Renal cortex interstitium (tissue), 11 donors: ENCODE measurements at regions not wholly inside any gene's neighbourhood (a gene's known extent, or its start where the extent isn't known, plus 50 kb on each side); places are given as distances from the start of the nearest gene placed in this dataset.

ENCODE experiments used
- DNase-seq, 11 donors: peaks; one replicate each; pipeline ENCODE4 v3.0.0-alpha.2; 2013; ENCODE audit warnings: low read depth in 9 of 11, low spot score in 4 of 11; ENCODE audit errors: extremely low read depth in 1 of 11

GRCh38 chr7:27299861-27300260 lies 57.3 kb downstream of the EVX1 start:
- DNase-seq: no peak

DNA sequence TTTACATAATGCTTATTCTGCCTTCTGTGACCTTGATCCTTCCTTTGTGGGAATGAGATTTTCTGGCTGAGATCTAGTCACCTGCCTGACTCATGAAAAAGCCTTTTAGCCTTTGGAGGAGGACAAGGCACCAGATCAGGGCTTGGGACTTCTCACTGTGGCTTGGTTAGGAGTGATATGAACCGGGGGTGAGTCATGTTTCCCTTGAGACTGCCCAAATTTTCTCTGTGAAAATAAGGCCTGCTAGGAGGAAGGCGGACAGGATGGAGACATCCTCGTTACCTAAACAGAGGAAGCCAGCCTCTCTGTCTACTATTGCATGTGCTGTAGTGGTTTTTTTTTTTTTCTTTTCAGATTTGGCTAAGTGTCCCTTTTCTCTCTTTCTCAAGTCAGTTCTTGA lies 57.8 kb downstream of the EVX1 start:
- no peak for DNase-seq

- DNase-seq: no peak
Observed at GRCh38 chr7:27302590-27302989, 60.0 kb downstream of the EVX1 start.

GRCh38 chr7:27303026-27303425 lies 60.4 kb downstream of the EVX1 start:
- DNase-seq: no peak

DNA sequence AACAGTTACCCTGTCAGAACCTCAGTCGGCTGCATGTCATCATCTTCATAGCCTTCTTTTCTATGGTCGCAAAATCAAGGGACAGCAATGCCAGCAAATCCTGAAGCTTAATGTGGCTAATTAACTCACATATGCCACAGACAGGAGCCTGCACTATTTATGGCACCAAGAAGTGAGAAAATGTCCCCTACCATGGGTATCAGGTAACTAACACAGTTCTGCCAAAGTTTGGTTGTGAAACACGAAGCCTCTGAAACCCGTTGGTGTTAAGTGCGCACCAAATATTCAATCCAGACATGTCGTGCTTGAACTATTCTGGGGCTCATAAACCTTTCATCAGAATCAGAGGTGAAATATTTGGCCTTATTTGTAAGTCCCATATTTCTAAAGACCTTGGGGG lies 63.3 kb downstream of the EVX1 start:
- DNase-seq: no peak

DNA sequence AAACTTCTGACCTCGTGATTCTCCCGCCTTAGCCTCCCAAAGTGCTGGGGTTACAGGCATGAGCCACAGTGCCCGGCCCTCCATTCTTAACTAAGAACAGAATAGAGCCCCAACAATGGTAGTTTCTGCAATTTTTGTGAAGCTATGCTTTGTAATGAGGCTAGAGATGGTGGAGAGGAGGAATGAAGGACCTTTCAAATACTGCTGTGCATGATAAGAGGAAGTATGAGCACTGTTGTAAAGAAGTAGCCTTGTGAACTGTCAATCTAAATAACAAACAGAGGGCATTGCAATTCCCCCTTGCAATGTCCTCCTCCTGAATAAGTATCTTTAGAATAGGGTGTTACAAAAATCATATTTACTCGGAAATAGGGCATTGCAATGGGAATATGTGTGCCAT lies 70.2 kb downstream of the EVX1 start:
- no peak for DNase-seq

DNA sequence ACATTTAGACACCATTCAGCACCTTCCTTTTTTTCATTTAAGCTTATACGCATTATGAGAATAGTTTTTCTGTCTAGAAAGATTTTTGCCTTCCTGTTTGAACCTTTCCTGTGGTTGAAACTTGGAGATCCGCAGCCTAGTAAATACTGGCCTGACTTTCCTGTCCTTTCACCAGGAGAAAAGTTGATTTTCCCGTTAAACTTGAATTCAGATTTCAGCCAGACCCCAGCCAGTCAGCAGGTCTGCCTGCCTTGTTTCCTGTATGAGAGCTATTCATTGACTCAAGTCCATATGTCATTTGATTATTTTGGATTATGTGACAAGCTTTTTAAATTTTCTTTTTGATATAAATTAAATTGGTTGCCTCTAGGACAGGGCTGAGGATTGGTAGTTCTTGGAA lies 71.5 kb downstream of the EVX1 start:
- peak in 4 of 11 donors; percentile 6 to 32 (median 20) for DNase-seq

GRCh38 chr7:27315066-27315465 lies 72.5 kb downstream of the EVX1 start:
- DNase-seq: no peak

GRCh38 chr7:27316311-27316710 lies 73.7 kb downstream of the EVX1 start:
- no peak for DNase-seq

DNA sequence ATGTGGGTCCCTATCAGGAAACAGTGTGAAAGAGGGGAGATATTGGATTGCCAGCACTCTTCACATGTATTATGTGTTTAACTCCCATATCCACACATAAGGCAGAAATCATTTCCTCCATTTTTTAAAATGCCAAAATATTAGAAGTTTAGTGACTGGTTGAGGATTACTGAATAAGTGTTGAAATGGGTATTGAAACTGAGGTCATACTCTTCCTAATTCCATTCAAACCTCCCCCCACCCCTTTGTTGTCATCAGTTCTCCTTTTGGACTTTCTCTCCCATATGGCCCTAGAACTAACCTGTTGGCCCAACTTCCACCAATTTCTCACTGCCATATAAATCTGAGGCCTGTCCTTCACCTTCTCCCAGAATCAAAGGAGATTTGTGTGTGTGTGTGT lies 81.6 kb downstream of the EVX1 start:
- no peak for DNase-seq

- no peak for DNase-seq
Observed at GRCh38 chr7:27329909-27330308, 87.3 kb downstream of the EVX1 start.

- DNase-seq: no peak
Observed at GRCh38 chr7:27339478-27339877, 96.9 kb downstream of the EVX1 start.

- no peak for DNase-seq
Observed at GRCh38 chr7:27344471-27344870, 101.9 kb downstream of the EVX1 start.

GRCh38 chr7:27345164-27345887 lies 102.7 kb downstream of the EVX1 start:
- no peak for DNase-seq

DNA sequence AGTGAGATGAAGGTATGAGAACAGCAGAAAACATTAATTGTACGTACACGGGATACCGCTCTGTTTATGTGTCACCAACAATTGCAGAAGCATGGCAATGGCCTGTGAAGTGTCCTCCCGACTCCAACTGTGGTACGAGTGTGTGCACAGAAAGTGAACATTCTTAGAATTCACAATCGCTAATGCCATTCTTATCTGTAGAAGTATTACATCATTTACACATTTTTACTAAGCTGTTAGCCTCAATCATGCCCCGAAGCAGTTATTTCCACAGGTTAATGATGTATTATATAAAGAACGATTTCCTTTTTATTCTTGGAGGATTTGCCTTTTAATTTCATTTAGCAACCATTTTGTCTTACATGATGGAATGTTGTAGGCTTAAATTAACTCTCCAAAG lies 103.4 kb downstream of the EVX1 start:
- DNase-seq: no peak

- peak in 9 of 11 donors; percentile 13 to 41 (median 25) for DNase-seq
Observed at GRCh38 chr7:27346531-27347275, 104.1 kb downstream of the EVX1 start.

- DNase-seq: peak in 1 of 11 donors; percentile 3
Observed at GRCh38 chr7:27347276-27347640, 104.7 kb downstream of the EVX1 start.

DNA sequence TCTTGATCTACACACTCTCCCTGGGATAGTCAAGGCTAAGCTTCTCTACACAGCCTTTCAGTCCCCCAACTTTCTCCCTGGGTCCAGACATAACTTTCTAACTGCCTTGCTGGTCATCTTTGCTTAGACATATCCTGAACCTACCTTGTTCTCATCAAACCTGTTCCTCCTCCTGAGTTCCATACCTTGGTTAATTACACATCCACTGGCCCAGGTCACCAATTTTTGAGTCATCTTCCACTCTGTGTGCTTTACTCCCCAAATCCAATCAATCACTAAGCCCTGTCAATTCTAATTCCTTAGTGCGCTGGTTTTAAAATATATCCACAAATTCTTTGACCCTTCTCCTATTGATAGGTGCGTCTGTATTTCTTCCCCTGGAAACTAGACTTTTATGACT lies 107.0 kb downstream of the EVX1 start:
- no peak for DNase-seq

- DNase-seq: no peak
Observed at GRCh38 chr7:27351137-27351536, 108.5 kb downstream of the EVX1 start.

GRCh38 chr7:27351786-27352185 lies 109.2 kb downstream of the EVX1 start:
- DNase-seq: no peak
